ENCODE measurements at regions not wholly inside any gene's neighbourhood (a gene's known extent, or its start where the extent isn't known, plus 50 kb on each side); places are given as distances from the start of the nearest gene placed in this dataset.

GRCh38 chr5:57598756-57599155, 116.1 kb upstream of the ACTBL2 start:
- TF ChIP-seq POLR2A (IDR thresholded peaks at IDR 0.05): no peak
- TF ChIP-seq CTCF (IDR thresholded peaks at IDR 0.05): no peak
- Histone ChIP-seq H3K36me3 (no peaks in the 10 kb centered on the region), H3K4me1 (peaks cover 0 to 6% (median 0%) of the 10 kb centered on the region in 12 donors), H3K4me3 (no peak overlapping the region), H3K27ac (peak overlapping the region in 1 of 12 donors; percentile 22), H3K27me3 (peaks cover 0 to 4% (median 0%) of the 10 kb centered on the region in 9 donors), H3K9me3 (no peaks in the 10 kb centered on the region)
- intact Hi-C loops (cut with DNase I): no loop called here
- ATAC-seq: no peak
- DNase-seq: no peak
- WGBS, 4 donors: 73 to 84% (median 78%) methylated on average over 3 of the region's 3 CpGs

GRCh38 chr5:57598097-57598496, 115.5 kb upstream of the ACTBL2 start:
- intact Hi-C loops (cut with DNase I): no loop called here
- 91 to 97% (median 94%) methylated on average over 10 of the region's 10 CpGs for WGBS, 4 donors
- H3K4me1 ChIP-seq: peaks cover 0 to 6% (median 0%) of the 10 kb centered on the region in 12 donors
- H3K27ac ChIP-seq: peak overlapping the region in 1 of 12 donors; percentile 22
- no peaks in the 10 kb centered on the region for H3K9me3 ChIP-seq
- ATAC-seq: no peak
- no peak overlapping the region for H3K4me3 ChIP-seq
- no peak for DNase-seq
- H3K27me3 ChIP-seq: peaks cover 0 to 4% (median 0%) of the 10 kb centered on the region in 9 donors
- TF ChIP-seq POLR2A (IDR thresholded peaks at IDR 0.05) (no peak), CTCF (IDR thresholded peaks at IDR 0.05) (no peak)
- H3K36me3 ChIP-seq: no peaks in the 10 kb centered on the region

- Histone ChIP-seq H3K27me3 (no peaks in the 10 kb centered on the region), H3K36me3 (no peaks in the 10 kb centered on the region), H3K27ac (no peak overlapping the region), H3K9me3 (no peaks in the 10 kb centered on the region), H3K4me1 (peaks cover 0 to 6% (median 0%) of the 10 kb centered on the region in 12 donors), H3K4me3 (no peak overlapping the region)
- intact Hi-C loops (cut with DNase I): no loop called here
- DNase-seq: no peak
- no peak for ATAC-seq
- 67 to 87% (median 78%) methylated on average over 1 of the region's 1 CpG for WGBS, 4 donors
- TF ChIP-seq CTCF (IDR thresholded peaks at IDR 0.05) (no peak), POLR2A (IDR thresholded peaks at IDR 0.05) (no peak)
These were observed 112.9 kb upstream of the ACTBL2 start for GRCh38 chr5:57595523-57595991.

GRCh38 chr5:57594436-57594835, 111.8 kb upstream of the ACTBL2 start:
- Histone ChIP-seq H3K9me3 (no peaks in the 10 kb centered on the region), H3K36me3 (no peaks in the 10 kb centered on the region), H3K27ac (no peak overlapping the region), H3K27me3 (no peaks in the 10 kb centered on the region), H3K4me3 (no peak overlapping the region), H3K4me1 (peaks cover 0 to 6% (median 0%) of the 10 kb centered on the region in 12 donors)
- WGBS, 4 donors: 63 to 75% (median 65%) methylated on average over 6 of the region's 6 CpGs
- ATAC-seq: no peak
- TF ChIP-seq CTCF (IDR thresholded peaks at IDR 0.05): no peak
- no peak for TF ChIP-seq POLR2A (IDR thresholded peaks at IDR 0.05)
- intact Hi-C loops (cut with DNase I): no loop called here
- DNase-seq: no peak
